GM12891 (cell line): ENCODE measurements at regions not wholly inside any gene's neighbourhood (a gene's known extent, or its start where the extent isn't known, plus 50 kb on each side); places are given as distances from the start of the nearest gene placed in this dataset.
"Not testable (repeated sequence)": the region's sequence is repeated elsewhere in the genome, so short reads cannot be mapped to it uniquely, and the experiment has no call there.

ENCODE experiments used
- DNase-seq: peaks from one replicate; pipeline ENCODE4 v3.0.0; 2011; ENCODE audit warnings: low spot score; ENCODE audit not compliant: insufficient read length
- FAIRE-seq: peaks from 2 replicates; lab custom pipeline; 2011; peaks lifted over from hg19 to GRCh38; lab: Jason Lieb, UNC
- PAX5 ChIP-seq: IDR thresholded peaks from 2 replicates; pipeline ENCODE4 v1.6.1; 2011; ENCODE audit warnings: low read length, moderate library complexity, mild to moderate bottlenecking; ENCODE audit not compliant: insufficient read depth, severe bottlenecking
- POLR2A ChIP-seq: IDR thresholded peaks from 2 replicates; pipeline ENCODE4 v1.6.1; 2011; ENCODE audit warnings: low read depth, low read length, control low read depth
- POLR2AphosphoS5 ChIP-seq: IDR thresholded peaks from 2 replicates; pipeline ENCODE4 v1.6.1; 2011; ENCODE audit warnings: low read depth, low read length, control low read depth
- POU2F2 ChIP-seq: IDR thresholded peaks from 2 replicates; pipeline ENCODE4 v1.6.1; 2011; ENCODE audit warnings: low read depth, mild to moderate bottlenecking, control low read depth, low read length, moderate library complexity
- SPI1 ChIP-seq: IDR thresholded peaks from 2 replicates; pipeline ENCODE4 v1.6.1; 2011; ENCODE audit warnings: low read depth, low read length, control low read depth
- TAF1 ChIP-seq: IDR thresholded peaks from 2 replicates; pipeline ENCODE4 v1.6.1; 2011; ENCODE audit warnings: low read depth, low read length, control low read depth

GRCh38 chr9:26655166-26655565, 237.4 kb downstream of the CAAP1 start:
- FAIRE-seq (no peak), DNase-seq (no peak)
- TF ChIP-seq SPI1, result no peak
- TF ChIP-seq PAX5, result no peak
- no peak for TF ChIP-seq POU2F2
- no peak for TF ChIP-seq TAF1
- no peak for TF ChIP-seq POLR2AphosphoS5
- TF ChIP-seq POLR2A, result no peak

- FAIRE-seq (no peak), DNase-seq (no peak)
These were observed 242.3 kb downstream of the CAAP1 start for GRCh38 chr9:26650325-26650724.

GRCh38 chr9:26643826-26644225, 248.8 kb downstream of the CAAP1 start:
- FAIRE-seq, result no peak

More at GRCh38 chr9:26650325-26650724, 242.3 kb downstream of the CAAP1 start:
- TF ChIP-seq POLR2AphosphoS5, result no peak
- no peak for TF ChIP-seq POU2F2
- TF ChIP-seq POLR2A, result no peak
- TF ChIP-seq SPI1, result no peak
- TF ChIP-seq TAF1, result no peak
- TF ChIP-seq PAX5, result no peak

GRCh38 chr9:26639761-26640160, 252.8 kb downstream of the CAAP1 start:
- DNase-seq (no peak), FAIRE-seq (no peak)
- no peak for TF ChIP-seq PAX5
- TF ChIP-seq TAF1, result no peak
- TF ChIP-seq POU2F2, result no peak
- TF ChIP-seq POLR2AphosphoS5, result no peak
- TF ChIP-seq POLR2A, result no peak
- TF ChIP-seq SPI1, result no peak

More at GRCh38 chr9:26643826-26644225, 248.8 kb downstream of the CAAP1 start:
- TF ChIP-seq SPI1 (no peak), PAX5 (no peak), TAF1 (no peak), POLR2AphosphoS5 (no peak), POU2F2 (no peak), POLR2A (no peak)
- DNase-seq, result no peak

GRCh38 chr9:26637101-26637500, 255.5 kb downstream of the CAAP1 start:
- TF ChIP-seq PAX5 (no peak), POLR2A (no peak), POLR2AphosphoS5 (no peak), POU2F2 (no peak), TAF1 (no peak), SPI1 (no peak)
- FAIRE-seq, result no peak
- DNase-seq, result no peak

GRCh38 chr9:26613851-26614350, 278.7 kb downstream of the CAAP1 start:
- not testable (repeated sequence) for DNase-seq

GRCh38 chr9:26612211-26612610, 280.4 kb downstream of the CAAP1 start:
- FAIRE-seq, result no peak

More at GRCh38 chr9:26613851-26614350, 278.7 kb downstream of the CAAP1 start:
- FAIRE-seq, result not testable (repeated sequence)

GRCh38 chr9:26606756-26607155, 285.8 kb downstream of the CAAP1 start:
- FAIRE-seq (no peak), DNase-seq (no peak)

More at GRCh38 chr9:26612211-26612610, 280.4 kb downstream of the CAAP1 start:
- no peak for DNase-seq
- no peak for TF ChIP-seq PAX5
- TF ChIP-seq POU2F2, result no peak
- no peak for TF ChIP-seq TAF1

GRCh38 chr9:26605367-26605766, 287.2 kb downstream of the CAAP1 start:
- no peak for TF ChIP-seq POLR2AphosphoS5
- TF ChIP-seq POLR2A, result no peak
- TF ChIP-seq TAF1, result no peak
- TF ChIP-seq SPI1, result no peak
- no peak for TF ChIP-seq PAX5
- FAIRE-seq (no peak), DNase-seq (no peak)

More at GRCh38 chr9:26606756-26607155, 285.8 kb downstream of the CAAP1 start:
- no peak for TF ChIP-seq SPI1
- no peak for TF ChIP-seq POU2F2
- TF ChIP-seq POLR2A, result no peak
- TF ChIP-seq PAX5, result no peak
- TF ChIP-seq TAF1, result no peak
- TF ChIP-seq POLR2AphosphoS5, result no peak

- TF ChIP-seq POLR2A, result no peak
- TF ChIP-seq POLR2AphosphoS5, result no peak
- TF ChIP-seq POU2F2, result no peak
- no peak for TF ChIP-seq SPI1
- no peak for TF ChIP-seq PAX5
- no peak for TF ChIP-seq TAF1
- DNase-seq, result no peak
- FAIRE-seq, result no peak
These were observed 288.4 kb downstream of the CAAP1 start for GRCh38 chr9:26604076-26604662.
